Parathyroid adenoma (tissue), 2 donors: ENCODE measurements at regions not wholly inside any gene's neighbourhood (a gene's known extent, or its start where the extent isn't known, plus 50 kb on each side); places are given as distances from the start of the nearest gene placed in this dataset.

Experiments used
- H2AFZ ChIP-seq: fragments of 300-600 bp; sonication (generic); one replicate; pipeline ENCODE4 v1.7.0; 2017; ENCODE audit warnings: antibody characterized with exemption, mild to moderate bottlenecking
- H3K27ac ChIP-seq: fragments of 300-600 bp; sonication (generic); one replicate; pipeline ENCODE4 v1.7.0; 2017
- H3K27me3 ChIP-seq: fragments of 300-600 bp; sonication (generic); one replicate; pipeline ENCODE4 v1.7.0; 2017; ENCODE audit warnings: low read length; ENCODE audit not compliant: control insufficient read depth, insufficient read depth
- H3K36me3 ChIP-seq: fragments of 300-600 bp; sonication (generic); one replicate; pipeline ENCODE4 v1.7.0; 2017; ENCODE audit warnings: low read length; ENCODE audit not compliant: control insufficient read depth, insufficient read depth
- H3K4me1 ChIP-seq: fragments of 300-600 bp; sonication (generic); one replicate; pipeline ENCODE4 v1.7.0; 2017; ENCODE audit warnings: control low read depth
- H3K4me2 ChIP-seq: fragments of 300-600 bp; sonication (generic); one replicate; pipeline ENCODE4 v1.7.0; 2017; ENCODE audit warnings: low read length
- H3K4me3 ChIP-seq: fragments of 300-600 bp; sonication (generic); one replicate; pipeline ENCODE4 v1.7.0; 2017; ENCODE audit warnings: low read depth, low read length
- H3K79me2 ChIP-seq: fragments of 300-600 bp; sonication (generic); one replicate; pipeline ENCODE4 v1.7.0; 2017; ENCODE audit warnings: control low read depth
- H3K9ac ChIP-seq: fragments of 300-600 bp; sonication (generic); one replicate; pipeline ENCODE4 v1.7.0; 2017; ENCODE audit warnings: mild to moderate bottlenecking
- H3K9me3 ChIP-seq: fragments of 300-600 bp; sonication (generic); one replicate; pipeline ENCODE4 v1.7.0; 2017; ENCODE audit warnings: low read length; ENCODE audit not compliant: control insufficient read depth
- TF ChIP-seq, protein P1 (sequence below): fragments of 300-600 bp; sonication (generic); IDR thresholded peaks from one replicate; pipeline ENCODE4 v1.7.0; 2017; ENCODE audit warnings: antibody characterized with exemption, mild to moderate bottlenecking
- donor health status: primary hyperparathyroidism.

DNA sequence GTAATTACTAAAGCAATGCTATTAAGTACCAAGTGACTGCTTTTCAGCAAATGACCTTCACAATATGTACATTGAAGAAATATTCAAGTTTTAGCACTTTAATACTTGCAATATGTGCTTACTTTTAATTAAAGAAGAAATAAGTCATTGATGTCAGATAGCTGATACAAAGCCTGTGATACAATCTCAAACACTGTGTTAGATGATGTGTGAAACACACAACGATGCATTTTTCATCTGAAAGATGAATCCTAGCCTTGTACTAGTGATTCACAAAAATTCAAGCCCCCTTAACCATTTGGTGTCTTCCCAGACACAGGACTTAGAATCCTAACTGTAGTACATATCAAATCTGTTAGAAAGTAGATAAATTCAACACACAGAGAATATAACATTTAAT is 724.1 kb upstream of the ADAMTS5 start:
- Histone ChIP-seq H3K4me1 (no peaks in the 10 kb centered on the region), H3K4me2 (no peak overlapping the region)

DNA sequence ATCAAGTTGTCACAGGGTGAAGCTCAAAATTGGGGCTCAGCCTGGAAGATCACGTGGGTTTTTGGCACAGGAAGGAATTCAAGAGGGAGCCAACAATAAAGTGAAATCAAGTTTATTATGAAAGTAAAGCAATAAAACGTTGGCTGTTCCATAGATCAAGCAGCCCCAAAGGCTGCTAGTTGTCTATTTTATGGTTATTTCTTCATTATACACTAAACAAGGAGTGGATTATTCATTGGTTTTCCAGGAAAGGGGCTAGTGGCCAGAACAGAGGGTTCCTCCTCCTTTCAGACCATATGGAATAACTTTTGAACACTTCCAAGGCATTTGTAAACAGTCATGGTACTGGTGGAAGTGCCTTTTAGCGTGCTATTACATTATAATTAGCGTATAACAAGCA is 723.5 kb upstream of the ADAMTS5 start:
- H3K27ac ChIP-seq = no peak overlapping the region
- no peak overlapping the region for H3K4me2 ChIP-seq
- H2AFZ ChIP-seq = no peak overlapping the region
- no peaks in the 10 kb centered on the region for H3K79me2 ChIP-seq
- no peak overlapping the region for H3K9ac ChIP-seq
- TF ChIP-seq, protein P1, sequence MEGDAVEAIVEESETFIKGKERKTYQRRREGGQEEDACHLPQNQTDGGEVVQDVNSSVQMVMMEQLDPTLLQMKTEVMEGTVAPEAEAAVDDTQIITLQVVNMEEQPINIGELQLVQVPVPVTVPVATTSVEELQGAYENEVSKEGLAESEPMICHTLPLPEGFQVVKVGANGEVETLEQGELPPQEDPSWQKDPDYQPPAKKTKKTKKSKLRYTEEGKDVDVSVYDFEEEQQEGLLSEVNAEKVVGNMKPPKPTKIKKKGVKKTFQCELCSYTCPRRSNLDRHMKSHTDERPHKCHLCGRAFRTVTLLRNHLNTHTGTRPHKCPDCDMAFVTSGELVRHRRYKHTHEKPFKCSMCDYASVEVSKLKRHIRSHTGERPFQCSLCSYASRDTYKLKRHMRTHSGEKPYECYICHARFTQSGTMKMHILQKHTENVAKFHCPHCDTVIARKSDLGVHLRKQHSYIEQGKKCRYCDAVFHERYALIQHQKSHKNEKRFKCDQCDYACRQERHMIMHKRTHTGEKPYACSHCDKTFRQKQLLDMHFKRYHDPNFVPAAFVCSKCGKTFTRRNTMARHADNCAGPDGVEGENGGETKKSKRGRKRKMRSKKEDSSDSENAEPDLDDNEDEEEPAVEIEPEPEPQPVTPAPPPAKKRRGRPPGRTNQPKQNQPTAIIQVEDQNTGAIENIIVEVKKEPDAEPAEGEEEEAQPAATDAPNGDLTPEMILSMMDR = no peak
- H3K9me3 ChIP-seq = no peaks in the 10 kb centered on the region
- no peaks in the 10 kb centered on the region for H3K4me1 ChIP-seq
- H3K36me3 ChIP-seq = no peaks in the 10 kb centered on the region
- H3K27me3 ChIP-seq = no peaks in the 10 kb centered on the region
- H3K4me3 ChIP-seq = no peak overlapping the region

More for the DNA sequence above, 724.1 kb upstream of the ADAMTS5 start:
- Histone ChIP-seq H3K36me3 (no peaks in the 10 kb centered on the region), H3K27ac (no peak overlapping the region), H3K27me3 (no peaks in the 10 kb centered on the region), H2AFZ (no peak overlapping the region), H3K9me3 (no peaks in the 10 kb centered on the region), H3K9ac (no peak overlapping the region), H3K79me2 (no peaks in the 10 kb centered on the region), H3K4me3 (no peak overlapping the region)
- TF ChIP-seq, protein P1 = no peak

DNA sequence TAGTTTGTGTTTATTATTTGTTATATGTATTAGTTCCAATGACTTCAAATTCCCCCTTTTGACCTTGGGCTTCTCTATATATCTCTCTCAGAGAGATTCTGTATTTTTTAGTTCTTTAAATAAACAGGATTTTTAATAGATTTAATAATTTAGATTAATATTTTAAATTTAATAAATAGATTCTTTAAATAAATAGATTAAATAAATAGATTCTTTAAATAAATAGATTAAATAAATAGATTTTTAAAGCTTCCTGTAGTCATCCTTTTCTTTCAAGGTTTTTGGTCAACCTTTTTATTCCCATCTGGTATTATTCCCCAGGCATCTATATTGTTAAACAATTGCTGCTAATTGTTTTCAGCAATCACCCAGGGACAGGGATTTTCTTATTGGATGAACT is 721.9 kb upstream of the ADAMTS5 start:
- H3K9me3 ChIP-seq = no peaks in the 10 kb centered on the region
- no peak overlapping the region for H3K4me3 ChIP-seq
- TF ChIP-seq, protein P1 = no peak
- H3K27ac ChIP-seq = no peak overlapping the region
- H3K79me2 ChIP-seq = no peaks in the 10 kb centered on the region
- H3K4me1 ChIP-seq = no peaks in the 10 kb centered on the region
- no peak overlapping the region for H3K9ac ChIP-seq
- H2AFZ ChIP-seq = no peak overlapping the region
- H3K4me2 ChIP-seq = no peak overlapping the region
- H3K27me3 ChIP-seq = no peaks in the 10 kb centered on the region
- no peaks in the 10 kb centered on the region for H3K36me3 ChIP-seq

DNA sequence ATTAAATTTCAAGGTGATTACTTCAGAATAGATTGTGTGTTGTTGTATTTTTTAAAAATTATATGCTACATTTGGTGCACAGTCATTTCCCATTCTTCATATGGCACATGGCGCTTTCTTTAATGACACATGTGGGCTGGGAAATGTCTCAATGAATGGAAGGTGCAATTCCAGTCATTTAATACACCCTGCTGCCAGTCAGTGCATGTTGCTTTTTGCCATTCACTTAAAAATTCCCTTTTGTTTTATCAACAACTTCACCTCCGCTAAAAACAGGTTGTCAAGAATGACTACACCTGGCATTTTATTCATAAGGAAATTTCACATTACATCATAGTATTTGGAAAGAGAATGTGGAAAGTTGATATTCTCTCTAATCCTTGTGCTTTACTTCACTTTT is 716.4 kb upstream of the ADAMTS5 start:
- H3K9me3 ChIP-seq = no peaks in the 10 kb centered on the region
- TF ChIP-seq, protein P1 = no peak
- H3K4me2 ChIP-seq = no peak overlapping the region
- H3K4me3 ChIP-seq = no peak overlapping the region
- no peak overlapping the region for H2AFZ ChIP-seq
- no peak overlapping the region for H3K9ac ChIP-seq
- no peaks in the 10 kb centered on the region for H3K27me3 ChIP-seq
- H3K36me3 ChIP-seq = no peaks in the 10 kb centered on the region
- no peaks in the 10 kb centered on the region for H3K79me2 ChIP-seq
- H3K4me1 ChIP-seq = no peaks in the 10 kb centered on the region
- no peak overlapping the region for H3K27ac ChIP-seq

DNA sequence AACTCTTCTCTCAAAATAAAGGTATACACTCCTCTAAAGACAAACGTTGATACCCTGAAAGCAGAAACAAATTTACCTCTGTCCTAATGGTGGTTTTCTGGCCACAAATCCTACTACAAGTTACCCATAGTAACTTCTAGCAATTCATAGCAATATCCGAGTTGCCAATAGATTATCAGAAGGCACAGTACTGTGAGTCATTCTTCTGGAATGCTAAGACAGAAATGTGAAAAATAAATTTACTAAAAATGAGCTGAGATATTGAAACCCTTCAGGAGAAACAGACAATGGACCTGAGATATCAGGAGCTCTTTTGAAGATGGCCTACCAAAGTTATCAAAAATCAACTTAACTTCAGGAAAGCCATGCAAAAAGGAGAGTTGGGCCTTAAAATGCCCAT is 715.0 kb upstream of the ADAMTS5 start:
- H3K4me1 ChIP-seq = no peaks in the 10 kb centered on the region
- H3K9ac ChIP-seq = no peak overlapping the region
- H3K9me3 ChIP-seq = no peaks in the 10 kb centered on the region
- no peak overlapping the region for H3K4me2 ChIP-seq
- H3K36me3 ChIP-seq = no peaks in the 10 kb centered on the region
- no peaks in the 10 kb centered on the region for H3K27me3 ChIP-seq
- H3K27ac ChIP-seq = no peak overlapping the region
- TF ChIP-seq, protein P1 = no peak
- no peak overlapping the region for H2AFZ ChIP-seq
- no peak overlapping the region for H3K4me3 ChIP-seq
- H3K79me2 ChIP-seq = no peaks in the 10 kb centered on the region
